ENCODE measurements at regions not wholly inside any gene's neighbourhood (a gene's known extent, or its start where the extent isn't known, plus 50 kb on each side); places are given as distances from the start of the nearest gene placed in this dataset.
"Not testable (repeated sequence)": the region's sequence is repeated elsewhere in the genome, so short reads cannot be mapped to it uniquely, and the experiment has no call there.

DNA sequence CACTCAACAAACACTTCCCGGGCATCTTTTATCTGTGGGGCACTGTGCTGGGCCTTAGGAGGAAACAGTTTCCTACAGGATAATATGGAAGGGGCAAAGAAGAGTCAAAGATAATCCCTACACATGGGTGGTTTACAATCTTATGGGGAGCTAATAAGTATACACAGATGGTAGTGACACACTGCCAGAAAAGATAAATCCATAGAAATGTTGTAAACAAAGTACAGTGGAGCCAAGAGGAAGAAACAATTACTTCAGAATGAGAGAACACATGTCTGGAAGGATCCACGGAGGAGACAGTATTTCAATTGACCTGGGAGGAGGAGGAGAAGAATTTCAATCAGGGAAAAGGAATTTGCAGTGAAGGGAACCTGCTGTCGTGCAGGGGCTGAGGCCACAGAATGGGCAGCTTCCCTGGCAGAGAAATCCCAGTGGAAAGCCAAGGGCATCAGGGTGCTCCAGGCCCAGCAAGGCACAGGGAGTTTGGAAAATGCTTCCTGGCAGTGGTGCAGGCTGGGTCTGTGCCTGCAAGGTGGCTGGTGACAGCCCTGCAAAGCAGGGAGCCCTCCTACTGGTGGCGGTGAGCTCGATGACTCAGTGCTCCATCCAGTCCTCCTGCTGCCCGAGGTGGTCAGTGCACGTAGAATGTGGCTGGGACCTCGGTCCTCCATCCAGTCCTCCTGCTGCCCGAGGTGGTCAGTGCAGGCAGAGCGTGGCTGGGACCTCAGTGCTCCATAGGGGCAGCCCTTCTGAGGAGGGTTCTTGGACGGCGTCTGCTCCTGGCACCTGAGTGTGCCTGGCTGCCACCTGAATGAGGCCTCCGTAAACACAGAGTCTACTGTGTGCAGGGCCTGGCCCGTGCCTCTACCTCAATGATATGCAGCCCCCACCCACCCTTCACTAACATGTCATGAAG, 444.3 kb upstream of the B3GAT1 start:
- H3K9me3 Mint-ChIP-seq, result no peaks in the 10 kb centered on the region
- no peak overlapping the region for H3K4me3 Mint-ChIP-seq
- TF ChIP-seq, protein P1, sequence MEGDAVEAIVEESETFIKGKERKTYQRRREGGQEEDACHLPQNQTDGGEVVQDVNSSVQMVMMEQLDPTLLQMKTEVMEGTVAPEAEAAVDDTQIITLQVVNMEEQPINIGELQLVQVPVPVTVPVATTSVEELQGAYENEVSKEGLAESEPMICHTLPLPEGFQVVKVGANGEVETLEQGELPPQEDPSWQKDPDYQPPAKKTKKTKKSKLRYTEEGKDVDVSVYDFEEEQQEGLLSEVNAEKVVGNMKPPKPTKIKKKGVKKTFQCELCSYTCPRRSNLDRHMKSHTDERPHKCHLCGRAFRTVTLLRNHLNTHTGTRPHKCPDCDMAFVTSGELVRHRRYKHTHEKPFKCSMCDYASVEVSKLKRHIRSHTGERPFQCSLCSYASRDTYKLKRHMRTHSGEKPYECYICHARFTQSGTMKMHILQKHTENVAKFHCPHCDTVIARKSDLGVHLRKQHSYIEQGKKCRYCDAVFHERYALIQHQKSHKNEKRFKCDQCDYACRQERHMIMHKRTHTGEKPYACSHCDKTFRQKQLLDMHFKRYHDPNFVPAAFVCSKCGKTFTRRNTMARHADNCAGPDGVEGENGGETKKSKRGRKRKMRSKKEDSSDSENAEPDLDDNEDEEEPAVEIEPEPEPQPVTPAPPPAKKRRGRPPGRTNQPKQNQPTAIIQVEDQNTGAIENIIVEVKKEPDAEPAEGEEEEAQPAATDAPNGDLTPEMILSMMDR (IDR thresholded peaks at IDR 0.05; ENCODE audit: unreplicated experiment in 3 of 3), result no peak
- peaks cover 11% of the 10 kb centered on the region for H3K4me1 Mint-ChIP-seq
- peak overlapping the region in 1 of 3 experiments; percentile 0 for H3K27ac Mint-ChIP-seq
- H3K36me3 Mint-ChIP-seq (ENCODE audit: low read depth), result no peaks in the 10 kb centered on the region
- H3K27me3 Mint-ChIP-seq (ENCODE audit: low read depth), result peaks cover 22% of the 10 kb centered on the region

DNA sequence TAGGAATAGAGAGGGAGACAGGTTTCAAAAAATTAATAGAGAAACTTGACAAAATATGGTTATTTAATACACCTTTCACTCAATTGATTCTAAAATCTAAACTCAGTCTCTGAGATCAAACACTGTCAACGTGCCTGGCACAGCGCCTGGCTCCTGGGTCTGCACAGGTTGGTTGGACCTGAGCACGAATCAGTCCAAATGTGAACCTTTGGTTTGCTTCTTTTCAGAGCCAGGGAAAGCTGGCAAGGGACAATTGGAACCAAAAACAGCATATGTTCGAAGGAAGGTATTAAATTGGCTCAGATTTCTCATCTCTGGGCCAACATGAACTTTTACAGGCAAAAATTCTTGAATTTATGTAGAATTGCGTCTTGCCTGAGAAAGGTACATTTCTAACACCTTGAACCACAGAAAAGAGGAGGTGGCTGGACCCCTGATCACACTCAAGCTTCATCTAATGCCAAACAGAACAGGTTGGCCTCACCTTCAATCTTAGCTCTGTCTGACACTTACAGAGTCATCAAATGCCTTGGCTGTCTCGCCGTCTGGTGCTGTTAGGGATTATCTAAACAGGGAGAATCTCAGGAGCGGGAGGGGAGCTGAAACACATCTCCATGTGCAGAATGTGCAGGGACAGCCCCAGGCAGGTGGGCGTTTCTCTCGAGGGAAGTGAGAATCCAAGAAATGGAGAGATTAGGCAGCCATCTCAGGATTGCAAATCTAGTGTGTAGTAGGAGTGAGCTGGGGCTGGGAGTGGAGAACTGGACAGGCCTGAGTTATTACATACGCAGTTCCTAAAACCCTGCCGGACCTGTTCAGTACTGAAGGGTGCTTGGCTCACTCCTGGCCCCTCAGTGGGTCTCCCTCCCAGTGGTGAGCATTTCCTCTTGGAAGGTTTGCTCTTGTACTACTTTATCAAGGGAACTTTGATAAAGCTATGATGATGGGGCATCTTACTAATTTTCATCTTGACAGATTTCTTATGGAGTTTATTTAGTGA, 442.2 kb upstream of the B3GAT1 start:
- TF ChIP-seq, protein P1 (IDR thresholded peaks at IDR 0.05; ENCODE audit: unreplicated experiment in 3 of 3), result no peak
- Mint-ChIP-seq H3K4me1 (peaks cover 6% of the 10 kb centered on the region), H3K9me3 (no peaks in the 10 kb centered on the region), H3K27ac (no peak overlapping the region), H3K4me3 (no peak overlapping the region), H3K27me3 (ENCODE audit: low read depth) (peaks cover 22% of the 10 kb centered on the region), H3K36me3 (ENCODE audit: low read depth) (no peaks in the 10 kb centered on the region)

DNA sequence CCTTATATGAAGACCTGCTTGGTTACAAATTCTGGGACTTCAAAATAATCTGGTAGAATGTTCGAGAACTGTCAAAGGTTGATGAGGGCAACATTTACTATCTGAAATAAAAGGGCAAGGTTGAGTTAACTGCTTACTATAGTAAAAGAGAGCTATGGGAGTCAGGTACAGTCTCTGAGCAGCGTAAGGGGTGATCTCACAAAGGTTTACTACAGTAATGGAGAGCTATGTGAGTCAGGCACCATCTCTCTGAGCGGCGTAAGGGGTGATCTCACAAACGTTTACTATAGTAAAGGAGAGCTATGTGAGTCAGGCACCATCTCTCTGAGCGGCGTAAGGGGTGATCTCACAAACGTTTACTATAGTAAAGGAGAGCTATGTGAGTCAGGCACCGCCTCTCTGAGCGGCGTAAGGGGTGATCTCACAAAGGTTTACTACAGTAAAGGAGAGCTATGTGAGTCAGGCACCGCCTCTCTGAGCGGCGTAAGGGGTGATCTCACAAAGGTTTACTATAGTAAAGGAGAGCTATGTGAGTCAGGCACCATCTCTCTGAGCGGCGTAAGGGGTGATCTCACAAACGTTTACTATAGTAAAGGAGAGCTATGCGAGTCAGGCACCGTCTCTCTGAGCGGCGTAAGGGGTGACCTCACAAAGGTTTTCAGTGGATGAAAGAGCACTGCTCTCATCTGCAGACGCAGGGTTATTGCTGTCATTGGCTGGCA, 439.6 kb upstream of the B3GAT1 start:
- H3K9me3 Mint-ChIP-seq; H3K36me3 Mint-ChIP-seq (ENCODE audit: low read depth); H3K4me3 Mint-ChIP-seq; H3K27ac Mint-ChIP-seq; H3K4me1 Mint-ChIP-seq: not testable (repeated sequence)
- H3K27me3 Mint-ChIP-seq (ENCODE audit: low read depth), result peaks cover 17% of the 10 kb centered on the region

DNA sequence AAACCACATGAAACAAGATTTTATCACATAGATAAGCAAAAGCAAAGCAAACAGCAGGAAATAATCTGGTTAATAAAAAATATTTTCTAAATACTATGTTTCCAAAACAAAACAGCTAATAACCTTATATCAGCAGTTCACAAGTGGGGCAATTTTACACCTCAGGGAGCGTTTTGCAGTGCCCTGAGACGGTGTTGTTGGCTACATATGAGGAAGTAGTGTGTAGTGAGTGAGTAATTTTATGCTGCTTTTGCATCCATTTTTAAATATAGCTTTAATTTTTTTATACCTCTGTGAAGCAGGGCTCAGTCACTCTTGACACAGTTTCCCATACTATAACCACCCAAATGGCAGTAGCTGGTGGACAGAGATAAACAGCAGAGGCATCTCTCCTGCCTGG, 438.5 kb upstream of the B3GAT1 start:
- Mint-ChIP-seq H3K9me3 (no peaks in the 10 kb centered on the region), H3K4me3 (no peak overlapping the region), H3K36me3 (ENCODE audit: low read depth) (no peaks in the 10 kb centered on the region), H3K4me1 (no peaks in the 10 kb centered on the region), H3K27ac (no peak overlapping the region), H3K27me3 (ENCODE audit: low read depth) (peaks cover 17% of the 10 kb centered on the region)
- TF ChIP-seq, protein P1 (IDR thresholded peaks at IDR 0.05; ENCODE audit: unreplicated experiment in 3 of 3), result no peak

DNA sequence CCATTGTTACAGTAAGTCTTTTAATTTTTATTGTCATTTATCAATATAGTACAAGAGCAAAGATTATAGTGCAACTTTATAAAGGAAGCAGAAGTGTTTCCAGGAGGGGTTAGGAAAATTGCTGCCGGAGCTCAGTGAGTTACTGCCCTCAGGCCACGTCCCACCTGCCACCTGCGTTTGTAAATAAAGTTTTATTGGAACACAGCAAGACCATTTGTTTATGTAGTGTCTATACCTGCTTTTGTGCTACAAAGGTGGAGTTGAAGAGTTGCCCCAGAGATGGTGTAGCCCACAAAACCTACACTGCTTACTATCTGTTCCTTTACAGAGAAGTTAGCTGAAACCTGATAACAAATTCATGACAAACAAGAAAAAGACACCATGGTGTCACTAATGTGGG, 437.8 kb upstream of the B3GAT1 start:
- TF ChIP-seq, protein P1 (IDR thresholded peaks at IDR 0.05; ENCODE audit: unreplicated experiment in 3 of 3), result no peak
- no peaks in the 10 kb centered on the region for H3K4me1 Mint-ChIP-seq
- no peaks in the 10 kb centered on the region for H3K36me3 Mint-ChIP-seq (ENCODE audit: low read depth)
- peaks cover 22% of the 10 kb centered on the region for H3K27me3 Mint-ChIP-seq (ENCODE audit: low read depth)
- no peak overlapping the region for H3K27ac Mint-ChIP-seq
- no peaks in the 10 kb centered on the region for H3K9me3 Mint-ChIP-seq
- no peak overlapping the region for H3K4me3 Mint-ChIP-seq

Data from nephron (organoid).